Neuronal stem cell (in vitro differentiated cells): ENCODE measurements at regions not wholly inside any gene's neighbourhood (a gene's known extent, or its start where the extent isn't known, plus 50 kb on each side); places are given as distances from the start of the nearest gene placed in this dataset.

Source experiments
- DNase-seq: peaks from one replicate; pipeline ENCODE4 v3.0.0-alpha.2; 2013; ENCODE audit warnings: low spot score
- H2AFZ ChIP-seq: one replicate; pipeline ENCODE4 v1.6.1; 2013; ENCODE audit warnings: mild to moderate bottlenecking, low read length, inconsistent platforms
- H2AK5ac ChIP-seq: 2 replicates; pipeline ENCODE4 v1.6.1; 2013; ENCODE audit warnings: low read depth, mild to moderate bottlenecking, inconsistent platforms, low read length, moderate library complexity, mixed read lengths
- H2BK120ac ChIP-seq: 2 replicates; pipeline ENCODE4 v1.6.1; 2013; ENCODE audit warnings: low read depth, mild to moderate bottlenecking, inconsistent platforms, low read length, moderate library complexity, mixed read lengths
- H2BK12ac ChIP-seq: one replicate; pipeline ENCODE4 v1.6.1; 2013; ENCODE audit warnings: low read length, inconsistent platforms
- H2BK15ac ChIP-seq: 2 replicates; pipeline ENCODE4 v1.6.1; 2013; ENCODE audit warnings: mild to moderate bottlenecking, low read length, inconsistent platforms, mixed read lengths
- H2BK5ac ChIP-seq: one replicate; pipeline ENCODE4 v1.6.1; 2013; ENCODE audit warnings: inconsistent platforms, mild to moderate bottlenecking, low read length, moderate library complexity
- H3K14ac ChIP-seq: one replicate; pipeline ENCODE4 v1.6.1; 2013; ENCODE audit warnings: low read length, inconsistent platforms
- H3K18ac ChIP-seq: 2 replicates; pipeline ENCODE4 v1.6.1; 2013; ENCODE audit warnings: low read length, inconsistent platforms
- H3K23ac ChIP-seq: 2 replicates; pipeline ENCODE4 v1.6.1; 2013; ENCODE audit warnings: low read depth, mild to moderate bottlenecking, mixed read lengths, low read length, inconsistent platforms; ENCODE audit not compliant: poor library complexity
- H3K27ac ChIP-seq: replicated peaks from 3 replicates; pipeline ENCODE4 v1.5.1; 2013; ENCODE audit warnings: low read length, inconsistent platforms
- H3K27me3 ChIP-seq, 3 experiments: 2 replicates each; pipeline ENCODE4 v1.6.1; 2013; ENCODE audit warnings: low read length in 3 of 3, mild to moderate bottlenecking in 2 of 3, inconsistent platforms in 1 of 3, low read depth in 1 of 3, mixed read lengths in 1 of 3, moderate library complexity in 1 of 3; ENCODE audit not compliant: control insufficient read depth in 3 of 3, insufficient read depth in 3 of 3
- H3K36me3 ChIP-seq, 2 donors: replicated peaks in 1 of 2; 2 replicates each; pipeline ENCODE4 v1.6.1; 2013; ENCODE audit warnings: low read length in 2 of 2; ENCODE audit not compliant: control insufficient read depth in 2 of 2, insufficient read depth in 2 of 2
- H3K4ac ChIP-seq: 2 replicates; pipeline ENCODE4 v1.6.1; 2013; ENCODE audit warnings: inconsistent platforms, mild to moderate bottlenecking, low read length, moderate library complexity
- H3K4me1 ChIP-seq, 2 donors: 1 replicate in 1 of 2; 2 replicates in 1 of 2; pipeline ENCODE4 v1.6.1; 2013; ENCODE audit warnings: low read length in 2 of 2, low read depth in 1 of 2; ENCODE audit not compliant: control insufficient read depth in 2 of 2, insufficient read depth in 1 of 2
- H3K4me2 ChIP-seq: one replicate; pipeline ENCODE4 v1.6.1; 2013; ENCODE audit warnings: mild to moderate bottlenecking, low read length, inconsistent platforms; ENCODE audit not compliant: insufficient read depth, poor library complexity, severe bottlenecking
- H3K4me3 ChIP-seq, 2 donors: 2 replicates each; pipeline ENCODE4 v1.5.1; 2013; ENCODE audit warnings: low read length in 2 of 2, mild to moderate bottlenecking in 2 of 2, inconsistent platforms in 1 of 2, moderate library complexity in 1 of 2
- H3K79me1 ChIP-seq: one replicate; pipeline ENCODE4 v1.6.1; 2013; ENCODE audit warnings: low read depth, mild to moderate bottlenecking, inconsistent platforms, low read length, moderate library complexity
- H3K9ac ChIP-seq: one replicate; pipeline ENCODE4 v1.6.1; 2013; ENCODE audit warnings: mild to moderate bottlenecking, low read depth, low read length, inconsistent platforms; ENCODE audit not compliant: poor library complexity
- H3K9me3 ChIP-seq, 2 donors: replicated peaks in 1 of 2; 2 replicates each; pipeline versions ENCODE3 to v1.6.1; 2013; ENCODE audit warnings: low read length in 2 of 2, mild to moderate bottlenecking in 2 of 2, inconsistent platforms in 1 of 2, low read depth in 1 of 2, mixed read lengths in 1 of 2, moderate library complexity in 1 of 2; ENCODE audit not compliant: control insufficient read depth in 2 of 2, insufficient read depth in 1 of 2
- H4K8ac ChIP-seq: one replicate; pipeline ENCODE4 v1.6.1; 2013; ENCODE audit warnings: low read depth, mild to moderate bottlenecking, inconsistent platforms, low read length, moderate library complexity
- H4K91ac ChIP-seq: one replicate; pipeline ENCODE4 v1.6.1; 2013; ENCODE audit warnings: low read length, low read depth, mild to moderate bottlenecking, inconsistent platforms; ENCODE audit not compliant: poor library complexity
- WGBS, 2 donors: extraction: QIAGEN DNeasy Blood & Tissue Kit; methylation state at CpG; one replicate each; pipeline ENCODE4 v1.1.7; 2013; ENCODE audit warnings: missing lambda C conversion rate in 2 of 2, mixed read lengths in 1 of 2; ENCODE audit not compliant: insufficient read length in 2 of 2, insufficient replicate concordance in 1 of 2; ENCODE audit errors: extremely low coverage in 2 of 2; 5-methylcytosine and 5-hydroxymethylcytosine counted together

- Histone ChIP-seq H3K79me1 (no peaks in the 10 kb centered on the region), H3K27ac (no peak overlapping the region), H3K36me3 (no peaks in the 10 kb centered on the region), H3K9me3 (no peaks in the 10 kb centered on the region), H3K4me3 (no peak overlapping the region), H3K4me2 (no peak overlapping the region), H2AFZ (peak overlapping the region; percentile 47), H3K27me3 (no peaks in the 10 kb centered on the region), H2AK5ac (no peak overlapping the region), H2BK12ac (no peak overlapping the region), H3K14ac (no peak overlapping the region), H3K9ac (no peak overlapping the region), H3K18ac (no peak overlapping the region), H3K4ac (no peak overlapping the region), H3K23ac (no peak overlapping the region), H4K8ac (no peak overlapping the region), H2BK15ac (no peak overlapping the region), H2BK120ac (no peak overlapping the region), H4K91ac (no peak overlapping the region), H2BK5ac (no peak overlapping the region), H3K4me1 (no peaks in the 10 kb centered on the region)
- WGBS, 2 donors: no CpG with 5 or more reads among the region's 3 CpGs
- no peak for DNase-seq
Measured at GRCh38 chr5:27275345-27275744, 237.0 kb upstream of the CDH9 start.

GRCh38 chr5:27269766-27270165 is 231.4 kb upstream of the CDH9 start:
- Histone ChIP-seq H3K36me3 (no peaks in the 10 kb centered on the region), H2BK120ac (no peak overlapping the region), H3K4me3 (no peak overlapping the region), H2BK12ac (no peak overlapping the region), H4K8ac (no peak overlapping the region), H3K9me3 (no peaks in the 10 kb centered on the region), H4K91ac (no peak overlapping the region), H3K23ac (no peak overlapping the region), H3K4me1 (no peaks in the 10 kb centered on the region), H3K9ac (no peak overlapping the region), H2AK5ac (no peak overlapping the region), H2AFZ (no peak overlapping the region), H3K79me1 (no peaks in the 10 kb centered on the region), H3K4ac (no peak overlapping the region), H3K4me2 (no peak overlapping the region), H3K27me3 (no peaks in the 10 kb centered on the region), H2BK15ac (no peak overlapping the region), H3K14ac (no peak overlapping the region), H2BK5ac (no peak overlapping the region), H3K27ac (no peak overlapping the region), H3K18ac (no peak overlapping the region)
- DNase-seq: no peak
- WGBS, 2 donors: no CpG with 5 or more reads among the region's 4 CpGs

GRCh38 chr5:27267209-27267824 is 228.9 kb upstream of the CDH9 start:
- H2BK120ac ChIP-seq: no peak overlapping the region
- H2AK5ac ChIP-seq: no peak overlapping the region
- H3K27ac ChIP-seq: no peak overlapping the region
- H2BK5ac ChIP-seq: no peak overlapping the region
- no peak overlapping the region for H2BK12ac ChIP-seq
- no peaks in the 10 kb centered on the region for H3K27me3 ChIP-seq
- H2AFZ ChIP-seq: no peak overlapping the region
- H3K36me3 ChIP-seq: no peaks in the 10 kb centered on the region
- no peak overlapping the region for H4K8ac ChIP-seq
- no peaks in the 10 kb centered on the region for H3K4me1 ChIP-seq
- H4K91ac ChIP-seq: no peak overlapping the region
- H3K9ac ChIP-seq: no peak overlapping the region
- H3K4me3 ChIP-seq: no peak overlapping the region
- H2BK15ac ChIP-seq: no peak overlapping the region
- WGBS, 2 donors: no CpG with 5 or more reads among the region's 27 CpGs
- H3K23ac ChIP-seq: no peak overlapping the region
- no peak overlapping the region for H3K4ac ChIP-seq
- no peak overlapping the region for H3K14ac ChIP-seq
- no peak for DNase-seq
- H3K18ac ChIP-seq: no peak overlapping the region
- H3K4me2 ChIP-seq: no peak overlapping the region
- peaks cover 2 to 15% of the 10 kb centered on the region in 2 donors for H3K9me3 ChIP-seq
- H3K79me1 ChIP-seq: no peaks in the 10 kb centered on the region

DNA sequence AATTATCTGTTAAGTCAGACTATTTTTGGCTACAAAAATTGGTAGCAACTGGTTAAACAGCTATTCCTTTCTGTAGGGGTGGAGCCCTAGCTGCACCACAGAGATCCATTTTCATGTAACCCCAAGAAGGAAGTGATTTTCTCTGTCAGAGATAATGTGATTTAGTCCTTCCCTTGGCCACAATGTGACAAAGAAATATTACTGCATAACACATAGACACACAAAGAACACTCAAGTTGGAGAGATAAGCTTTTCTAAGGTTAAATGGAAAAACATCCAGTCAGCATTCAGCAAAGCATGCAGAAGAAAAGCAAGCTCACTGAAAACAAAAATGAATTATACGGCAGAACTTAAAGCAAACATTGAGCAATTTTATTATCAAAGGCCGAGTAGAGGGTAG is 227.8 kb upstream of the CDH9 start:
- Histone ChIP-seq H2AFZ (no peak overlapping the region), H3K14ac (no peak overlapping the region), H2AK5ac (no peak overlapping the region), H3K4me3 (no peak overlapping the region), H3K9me3 (peaks cover 2 to 15% of the 10 kb centered on the region in 2 donors), H3K27me3 (no peaks in the 10 kb centered on the region), H4K8ac (no peak overlapping the region), H3K18ac (no peak overlapping the region), H3K9ac (no peak overlapping the region), H3K23ac (no peak overlapping the region), H2BK15ac (no peak overlapping the region), H3K4ac (no peak overlapping the region), H3K27ac (no peak overlapping the region), H2BK120ac (no peak overlapping the region), H3K79me1 (no peaks in the 10 kb centered on the region), H3K4me1 (no peaks in the 10 kb centered on the region), H2BK5ac (no peak overlapping the region), H2BK12ac (no peak overlapping the region), H3K4me2 (no peak overlapping the region), H3K36me3 (no peaks in the 10 kb centered on the region), H4K91ac (no peak overlapping the region)
- no CpG with 5 or more reads among the region's 2 CpGs for WGBS, 2 donors
- DNase-seq: no peak
